CD4-positive, alpha-beta T cell treated with Interleukin-10 for 1 hour (primary cell): ENCODE measurements at regions not wholly inside any gene's neighbourhood (a gene's known extent, or its start where the extent isn't known, plus 50 kb on each side); places are given as distances from the start of the nearest gene placed in this dataset.

Experiments used
- DNase-seq: peaks from one replicate; pipeline ENCODE4 v3.0.0-alpha.2; 2020

- no peak for DNase-seq
These were observed 207.4 kb upstream of the EEA1 start for GRCh38 chr12:93136253-93137055.

- DNase-seq: no peak
These were observed 208.8 kb upstream of the EEA1 start for GRCh38 chr12:93137656-93138612.

- DNase-seq: no peak
These were observed 210.1 kb upstream of the EEA1 start for GRCh38 chr12:93139028-93139665.

- DNase-seq: no peak
These were observed 211.2 kb upstream of the EEA1 start for GRCh38 chr12:93140325-93140724.

GRCh38 chr12:93140801-93141200 lies 211.7 kb upstream of the EEA1 start:
- DNase-seq: no peak

GRCh38 chr12:93142881-93143280 lies 213.8 kb upstream of the EEA1 start:
- DNase-seq: no peak

GRCh38 chr12:93144109-93144508 lies 215.0 kb upstream of the EEA1 start:
- DNase-seq: no peak

GRCh38 chr12:93145086-93145485 lies 216.0 kb upstream of the EEA1 start:
- no peak for DNase-seq

GRCh38 chr12:93146263-93146939 lies 217.3 kb upstream of the EEA1 start:
- DNase-seq: no peak

- DNase-seq: no peak
These were observed 217.9 kb upstream of the EEA1 start for GRCh38 chr12:93146970-93147369.

- DNase-seq: no peak
These were observed 219.3 kb upstream of the EEA1 start for GRCh38 chr12:93148412-93148811.

GRCh38 chr12:93149229-93149628 lies 220.1 kb upstream of the EEA1 start:
- DNase-seq: no peak

GRCh38 chr12:93151079-93151762 lies 222.1 kb upstream of the EEA1 start:
- DNase-seq: no peak

GRCh38 chr12:93152617-93153016 lies 223.5 kb upstream of the EEA1 start:
- no peak for DNase-seq

- DNase-seq: no peak
These were observed 224.2 kb upstream of the EEA1 start for GRCh38 chr12:93153321-93153720.

GRCh38 chr12:93154096-93154728 lies 223.5 kb upstream of the NUDT4 start:
- no peak for DNase-seq

- no peak for DNase-seq
These were observed 222.8 kb upstream of the NUDT4 start for GRCh38 chr12:93154753-93155480.

GRCh38 chr12:93156086-93156716 lies 221.5 kb upstream of the NUDT4 start:
- DNase-seq: no peak

- no peak for DNase-seq
These were observed 220.4 kb upstream of the NUDT4 start for GRCh38 chr12:93157279-93157678.

- DNase-seq: no peak
These were observed 219.5 kb upstream of the NUDT4 start for GRCh38 chr12:93158065-93158843.
